ENCODE measurements at regions not wholly inside any gene's neighbourhood (a gene's known extent, or its start where the extent isn't known, plus 50 kb on each side); places are given as distances from the start of the nearest gene placed in this dataset.
"Not testable (repeated sequence)": the region's sequence is repeated elsewhere in the genome, so short reads cannot be mapped to it uniquely, and the experiment has no call there.

GRCh38 chr1:182631-183030, 268.8 kb downstream of the OR4F29 start:
- not testable (repeated sequence) for H3T11ph ChIP-seq (ENCODE audit: low read length); H3K9ac ChIP-seq (ENCODE audit: extremely low read depth, insufficient read length, low read length); H2BK120ac ChIP-seq (ENCODE audit: low read depth, low read length, poor library complexity, severe bottlenecking); H2AK5ac ChIP-seq (ENCODE audit: insufficient read length, low read length); H3K9me3 ChIP-seq (ENCODE audit: control insufficient read depth, low read depth, low read length); H3K4me1 ChIP-seq (ENCODE audit: insufficient read depth, low read length); H3K27ac ChIP-seq (ENCODE audit: insufficient read length, low read depth, low read length); H3K9me3 Mint-ChIP-seq; H4K5ac ChIP-seq (ENCODE audit: insufficient read length, low read depth, low read length); H3K79me2 ChIP-seq (ENCODE audit: insufficient read depth, low read length); H4K91ac ChIP-seq (ENCODE audit: insufficient read length, low read depth, low read length); H3K27me3 ChIP-seq (ENCODE audit: insufficient read depth, low read length); H2BK20ac ChIP-seq (ENCODE audit: low read depth, low read length, poor library complexity, severe bottlenecking); H2BK15ac ChIP-seq (ENCODE audit: low read depth, low read length); H3K4me3 Mint-ChIP-seq; H3K27ac Mint-ChIP-seq; H3K23ac ChIP-seq (ENCODE audit: insufficient read length, low read depth, low read length); H4K8ac ChIP-seq (replicated peaks; ENCODE audit: insufficient read length, low read depth, low read length); H2AFZ ChIP-seq (ENCODE audit: low read length); H3K79me1 ChIP-seq (ENCODE audit: insufficient read depth, low read depth, low read length, poor library complexity, severe bottlenecking); H3K4me1 Mint-ChIP-seq; H3K27me3 Mint-ChIP-seq (ENCODE audit: low read depth); H4K20me1 ChIP-seq (ENCODE audit: control insufficient read depth, insufficient read depth, insufficient read length); H2BK12ac ChIP-seq (ENCODE audit: insufficient read length, low read depth, low read length); H3K56ac ChIP-seq (ENCODE audit: insufficient read length, low read depth, low read length); H3K14ac ChIP-seq (ENCODE audit: insufficient read depth, low read length); H3K23me2 ChIP-seq (ENCODE audit: insufficient read length, low read depth, low read length, poor library complexity, severe bottlenecking); H3K4me2 ChIP-seq (ENCODE audit: insufficient read depth, insufficient read length, low read length); H2BK5ac ChIP-seq (ENCODE audit: insufficient read length, low read length); H3K18ac ChIP-seq (ENCODE audit: insufficient read length, low read depth, low read length); H3K36me3 Mint-ChIP-seq (ENCODE audit: insufficient read depth in 1 of 3, low read depth in 3 of 3); H3K4ac ChIP-seq (ENCODE audit: low read depth, low read length)
- WGBS (ENCODE audit: extremely low coverage, insufficient read length, low lambda C conversion rate) = no CpG with 5 or more reads among the region's 7 CpGs
- DNase-seq = peak; percentile 9

All from H9 (cell line).